H9 (cell line): ENCODE measurements at regions not wholly inside any gene's neighbourhood (a gene's known extent, or its start where the extent isn't known, plus 50 kb on each side); places are given as distances from the start of the nearest gene placed in this dataset.

Experiments
- DNase-seq: peaks from one replicate; pipeline ENCODE4 v3.0.0-alpha.2; 2017
- H2AFZ ChIP-seq: one replicate; pipeline ENCODE4 v1.6.1; 2013; ENCODE audit warnings: mild to moderate bottlenecking, low read length, control low read depth, moderate library complexity
- H2AK5ac ChIP-seq: 2 replicates; pipeline ENCODE4 v1.6.1; 2013; ENCODE audit warnings: low read length, control low read depth, mixed read lengths; ENCODE audit not compliant: insufficient read length
- H2BK120ac ChIP-seq: one replicate; pipeline ENCODE4 v1.6.1; 2013; ENCODE audit warnings: low read depth, mild to moderate bottlenecking, low read length, control low read depth, inconsistent platforms; ENCODE audit not compliant: poor library complexity, severe bottlenecking
- H2BK12ac ChIP-seq: 2 replicates; pipeline ENCODE4 v1.6.1; 2013; ENCODE audit warnings: low read length, control low read depth, mixed read lengths, low read depth; ENCODE audit not compliant: insufficient read length
- H2BK15ac ChIP-seq: 2 replicates; pipeline ENCODE4 v1.6.1; 2013; ENCODE audit warnings: low read depth, low read length, control low read depth
- H2BK20ac ChIP-seq: one replicate; pipeline ENCODE4 v1.6.1; 2013; ENCODE audit warnings: low read depth, mild to moderate bottlenecking, low read length, control low read depth, inconsistent platforms; ENCODE audit not compliant: poor library complexity, severe bottlenecking
- H2BK5ac ChIP-seq: 2 replicates; pipeline ENCODE4 v1.6.1; 2013; ENCODE audit warnings: low read length, control low read depth, mixed read lengths; ENCODE audit not compliant: insufficient read length
- H3K14ac ChIP-seq: 2 replicates; pipeline ENCODE4 v1.6.1; 2013; ENCODE audit warnings: low read length, control low read depth; ENCODE audit not compliant: insufficient read depth
- H3K18ac ChIP-seq: 2 replicates; pipeline ENCODE4 v1.6.1; 2013; ENCODE audit warnings: low read depth, mild to moderate bottlenecking, mixed read lengths, low read length, control low read depth; ENCODE audit not compliant: insufficient read length
- H3K23ac ChIP-seq: 2 replicates; pipeline ENCODE4 v1.6.1; 2013; ENCODE audit warnings: low read length, control low read depth, mixed read lengths, low read depth; ENCODE audit not compliant: insufficient read length
- H3K23me2 ChIP-seq: 2 replicates; pipeline ENCODE4 v1.6.1; 2013; ENCODE audit warnings: low read depth, mild to moderate bottlenecking, mixed read lengths, low read length, control low read depth; ENCODE audit not compliant: insufficient read length, poor library complexity, severe bottlenecking
- H3K27ac ChIP-seq: 2 replicates; pipeline ENCODE4 v1.5.1; 2013; ENCODE audit warnings: low read length, control low read depth, mixed read lengths, low read depth; ENCODE audit not compliant: insufficient read length
- H3K27me3 ChIP-seq: 2 replicates; pipeline ENCODE4 v1.6.1; 2013; ENCODE audit warnings: low read length, control low read depth, inconsistent platforms; ENCODE audit not compliant: insufficient read depth
- H3K4ac ChIP-seq: 2 replicates; pipeline ENCODE4 v1.6.1; 2013; ENCODE audit warnings: low read depth, mild to moderate bottlenecking, control low read depth, inconsistent platforms, low read length, moderate library complexity
- H3K4me1 ChIP-seq: 2 replicates; pipeline ENCODE4 v1.6.1; 2013; ENCODE audit warnings: low read length, control low read depth, inconsistent platforms; ENCODE audit not compliant: insufficient read depth
- H3K4me2 ChIP-seq: 2 replicates; pipeline ENCODE4 v1.6.1; 2013; ENCODE audit warnings: low read length, control low read depth, mixed read lengths; ENCODE audit not compliant: insufficient read length, insufficient read depth
- H3K56ac ChIP-seq: 2 replicates; pipeline ENCODE4 v1.6.1; 2013; ENCODE audit warnings: low read depth, mild to moderate bottlenecking, mixed read lengths, low read length, control low read depth; ENCODE audit not compliant: insufficient read length
- H3K79me1 ChIP-seq: 2 replicates; pipeline ENCODE4 v1.6.1; 2013; ENCODE audit warnings: low read depth, mild to moderate bottlenecking, moderate library complexity, low read length, control low read depth, inconsistent platforms; ENCODE audit not compliant: insufficient read depth, poor library complexity, severe bottlenecking
- H3K79me2 ChIP-seq: 2 replicates; pipeline ENCODE4 v1.6.1; 2013; ENCODE audit warnings: low read length, control low read depth, inconsistent platforms; ENCODE audit not compliant: insufficient read depth
- H3K9ac ChIP-seq: 2 replicates; pipeline ENCODE4 v1.6.1; 2013; ENCODE audit warnings: low read length, control low read depth, mixed read lengths; ENCODE audit not compliant: insufficient read length; ENCODE audit errors: extremely low read depth
- H3K9me3 ChIP-seq: one replicate; pipeline ENCODE4 v1.6.1; 2013; ENCODE audit warnings: low read depth, low read length, inconsistent platforms; ENCODE audit not compliant: control insufficient read depth
- H3T11ph ChIP-seq: one replicate; pipeline ENCODE4 v1.6.1; 2013; ENCODE audit warnings: mild to moderate bottlenecking, low read length, control low read depth, inconsistent platforms
- H4K20me1 ChIP-seq: one replicate; pipeline ENCODE4 v1.6.1; 2013; ENCODE audit not compliant: control insufficient read depth, insufficient read length, insufficient read depth
- H4K5ac ChIP-seq: 2 replicates; pipeline ENCODE4 v1.6.1; 2013; ENCODE audit warnings: low read depth, mild to moderate bottlenecking, mixed read lengths, low read length, control low read depth; ENCODE audit not compliant: insufficient read length
- H4K8ac ChIP-seq: replicated peaks from 2 replicates; pipeline ENCODE4 v1.6.1; 2013; ENCODE audit warnings: low read length, control low read depth, mixed read lengths, low read depth; ENCODE audit not compliant: insufficient read length
- H4K91ac ChIP-seq: 2 replicates; pipeline ENCODE4 v1.6.1; 2013; ENCODE audit warnings: low read depth, mild to moderate bottlenecking, moderate library complexity, mixed read lengths, low read length, control low read depth; ENCODE audit not compliant: insufficient read length
- H3K27ac Mint-ChIP-seq, 3 experiments: 2 replicates in 2 of 3; 3 replicates in 1 of 3; pipeline ENCODE4 v1.8.0; 2020 to 2021; ENCODE audit warnings: mixed read lengths in 3 of 3, mild to moderate bottlenecking in 1 of 3, moderate library complexity in 1 of 3
- H3K27me3 Mint-ChIP-seq: 2 replicates; pipeline ENCODE4 v1.8.0; 2021; ENCODE audit warnings: low read depth, mild to moderate bottlenecking, moderate library complexity, mixed read lengths
- H3K36me3 Mint-ChIP-seq, 3 experiments: 2 replicates in 2 of 3; 3 replicates in 1 of 3; pipeline ENCODE4 v1.8.0; 2020 to 2021; ENCODE audit warnings: low read depth in 3 of 3, mixed read lengths in 3 of 3; ENCODE audit not compliant: insufficient read depth in 1 of 3
- H3K4me1 Mint-ChIP-seq, 2 experiments: 2 replicates each; pipeline ENCODE4 v1.8.0; 2020; ENCODE audit warnings: mixed read lengths in 2 of 2
- H3K4me3 Mint-ChIP-seq, 2 experiments: 2 replicates in 1 of 2; 3 replicates in 1 of 2; pipeline ENCODE4 v1.8.0; 2020 to 2021; ENCODE audit warnings: mild to moderate bottlenecking in 2 of 2, mixed read lengths in 2 of 2, moderate library complexity in 1 of 2
- H3K9me3 Mint-ChIP-seq, 2 experiments: 2 replicates in 1 of 2; 3 replicates in 1 of 2; pipeline ENCODE4 v1.8.0; 2020; ENCODE audit warnings: mild to moderate bottlenecking in 2 of 2, mixed read lengths in 2 of 2, moderate library complexity in 1 of 2
- CTCF ChIP-seq: fragments of 200-600 bp; sonication (generic); conservative IDR thresholded peaks from 3 replicates; pipeline ENCODE4 v1.8.0; 2021; ENCODE audit warnings: antibody characterized with exemption, mild to moderate bottlenecking
- WGBS: extraction: QIAGEN DNeasy Blood & Tissue Kit; methylation state at CpG from one replicate; pipeline ENCODE4 v1.1.7; 2013; ENCODE audit warnings: missing lambda C conversion rate, low lambda C conversion rate, mixed read lengths; ENCODE audit not compliant: insufficient read length; ENCODE audit errors: extremely low coverage; 5-methylcytosine and 5-hydroxymethylcytosine counted together

GRCh38 chr5:87150630-87151029 lies 117.1 kb upstream of the RASA1 start:
- Mint-ChIP-seq H3K27me3 (no peaks in the 10 kb centered on the region), H3K27ac (no peak overlapping the region), H3K4me1 (peaks cover 0 to 3% of the 10 kb centered on the region in 2 experiments; a peak in 1 of 4 replicates), H3K36me3 (no peaks in the 10 kb centered on the region), H3K9me3 (no peaks in the 10 kb centered on the region), H3K4me3 (no peak overlapping the region)
- Histone ChIP-seq H4K5ac (no peak overlapping the region), H4K8ac (no peak overlapping the region), H3K79me2 (no peaks in the 10 kb centered on the region), H2AFZ (no peak overlapping the region), H3K4me1 (no peaks in the 10 kb centered on the region), H3K4me2 (no peak overlapping the region), H2BK15ac (no peak overlapping the region), H3K9me3 (no peaks in the 10 kb centered on the region), H3K4ac (no peak overlapping the region), H3K79me1 (no peaks in the 10 kb centered on the region), H2AK5ac (no peak overlapping the region), H3K14ac (no peak overlapping the region), H3K56ac (no peak overlapping the region), H3T11ph (no peak overlapping the region), H3K27me3 (no peaks in the 10 kb centered on the region), H2BK12ac (no peak overlapping the region), H4K91ac (no peak overlapping the region), H3K23me2 (no peaks in the 10 kb centered on the region), H3K9ac (no peak overlapping the region), H3K18ac (no peak overlapping the region), H2BK20ac (no peak overlapping the region), H4K20me1 (no peaks in the 10 kb centered on the region), H3K23ac (no peak overlapping the region), H3K27ac (no peak overlapping the region), H2BK5ac (no peak overlapping the region), H2BK120ac (no peak overlapping the region)
- TF ChIP-seq CTCF: no peak
- no CpG with 5 or more reads among the region's 6 CpGs for WGBS
- DNase-seq: no peak
